Progenitor cell of endocrine pancreas (in vitro differentiated cells): ENCODE measurements at regions not wholly inside any gene's neighbourhood (a gene's known extent, or its start where the extent isn't known, plus 50 kb on each side); places are given as distances from the start of the nearest gene placed in this dataset.

Experiments used
- DNase-seq: peaks from one replicate; pipeline ENCODE4 v3.0.0; 2021; ENCODE audit warnings: low spot score; ENCODE audit not compliant: unreplicated experiment
- H3K27ac Mint-ChIP-seq: 2 replicates; pipeline ENCODE4 v1.8.0; 2021; ENCODE audit warnings: mild to moderate bottlenecking, moderate library complexity, mixed read lengths
- H3K27me3 Mint-ChIP-seq: 2 replicates; pipeline ENCODE4 v1.8.0; 2021; ENCODE audit warnings: mixed read lengths
- H3K36me3 Mint-ChIP-seq: 2 replicates; pipeline ENCODE4 v1.8.0; 2022; ENCODE audit warnings: mixed read lengths; ENCODE audit not compliant: insufficient read depth
- H3K4me1 Mint-ChIP-seq: 2 replicates; pipeline ENCODE4 v1.8.0; 2021; ENCODE audit warnings: low read depth, mixed read lengths
- H3K4me3 Mint-ChIP-seq: 2 replicates; pipeline ENCODE4 v1.8.0; 2021; ENCODE audit warnings: low read depth, mild to moderate bottlenecking, moderate library complexity, mixed read lengths
- H3K9me3 Mint-ChIP-seq: 2 replicates; pipeline ENCODE4 v1.8.0; 2021; ENCODE audit warnings: low read depth, mixed read lengths
- CTCF ChIP-seq: fragments of 200-600 bp; sonication (generic); IDR thresholded peaks from one replicate; pipeline ENCODE4 v1.5.0; 2021; ENCODE audit warnings: antibody characterized with exemption, mild to moderate bottlenecking; ENCODE audit not compliant: unreplicated experiment

GRCh38 chr2:192373754-192374153 is 179.0 kb upstream of the TMEFF2 start:
- no peak for TF ChIP-seq CTCF
- no peaks in the 10 kb centered on the region for H3K36me3 Mint-ChIP-seq
- DNase-seq = no peak
- H3K9me3 Mint-ChIP-seq = no peaks in the 10 kb centered on the region
- H3K4me3 Mint-ChIP-seq = no peak overlapping the region
- H3K27ac Mint-ChIP-seq = no peak overlapping the region
- H3K4me1 Mint-ChIP-seq = no peaks in the 10 kb centered on the region
- H3K27me3 Mint-ChIP-seq = no peaks in the 10 kb centered on the region

GRCh38 chr2:192373221-192373620 is 178.5 kb upstream of the TMEFF2 start:
- H3K27ac Mint-ChIP-seq = no peak overlapping the region
- H3K4me3 Mint-ChIP-seq = no peak overlapping the region
- TF ChIP-seq CTCF = no peak
- no peaks in the 10 kb centered on the region for H3K4me1 Mint-ChIP-seq
- no peaks in the 10 kb centered on the region for H3K36me3 Mint-ChIP-seq
- H3K27me3 Mint-ChIP-seq = no peaks in the 10 kb centered on the region
- no peak for DNase-seq
- no peaks in the 10 kb centered on the region for H3K9me3 Mint-ChIP-seq

- no peaks in the 10 kb centered on the region for H3K9me3 Mint-ChIP-seq
- no peaks in the 10 kb centered on the region for H3K36me3 Mint-ChIP-seq
- H3K27me3 Mint-ChIP-seq = no peaks in the 10 kb centered on the region
- H3K27ac Mint-ChIP-seq = no peak overlapping the region
- DNase-seq = no peak
- H3K4me1 Mint-ChIP-seq = no peaks in the 10 kb centered on the region
- no peak for TF ChIP-seq CTCF
- no peak overlapping the region for H3K4me3 Mint-ChIP-seq
Measured at GRCh38 chr2:192369969-192370368, 175.2 kb upstream of the TMEFF2 start.

- Mint-ChIP-seq H3K27ac (no peak overlapping the region), H3K27me3 (no peaks in the 10 kb centered on the region), H3K9me3 (no peaks in the 10 kb centered on the region), H3K36me3 (no peaks in the 10 kb centered on the region), H3K4me1 (peaks cover 3% of the 10 kb centered on the region), H3K4me3 (no peak overlapping the region)
- no peak for DNase-seq
- TF ChIP-seq CTCF = no peak
Measured at GRCh38 chr2:192357217-192357616, 162.5 kb upstream of the TMEFF2 start.

GRCh38 chr2:192354512-192355244 is 159.9 kb upstream of the TMEFF2 start:
- H3K9me3 Mint-ChIP-seq = no peaks in the 10 kb centered on the region
- peaks cover 3% of the 10 kb centered on the region for H3K4me1 Mint-ChIP-seq
- H3K27me3 Mint-ChIP-seq = no peaks in the 10 kb centered on the region
- no peak overlapping the region for H3K27ac Mint-ChIP-seq
- TF ChIP-seq CTCF = no peak
- H3K4me3 Mint-ChIP-seq = no peak overlapping the region
- no peaks in the 10 kb centered on the region for H3K36me3 Mint-ChIP-seq
- DNase-seq = no peak
